ENCODE measurements at regions not wholly inside any gene's neighbourhood (a gene's known extent, or its start where the extent isn't known, plus 50 kb on each side); places are given as distances from the start of the nearest gene placed in this dataset.

- POLR2A ChIA-PET, result interaction anchor here (0.6 kb wide), 1 partner anchor 30 kb away, joined by 4 read pairs; no protein-coding TSS in a partner anchor
- Histone ChIP-seq H3K36me3 (ENCODE audit: control insufficient read depth, insufficient read depth, low read length) (no peaks in the 10 kb centered on the region), H3K27me3 (ENCODE audit: control insufficient read depth, insufficient read depth, low read length) (no peaks in the 10 kb centered on the region), H3K4me3 (ENCODE audit: low read depth, low read length) (no peak overlapping the region)
- CTCF ChIA-PET, result interaction anchor here (0.6 kb wide), 2 partner anchors 194 to 349 kb away, joined by 3 to 4 read pairs; no protein-coding TSS in a partner anchor
- no peak for DNase-seq (ENCODE audit: low read depth)
- no peak for TF ChIP-seq CTCF (IDR thresholded peaks at IDR 0.05; ENCODE audit: insufficient read depth, low read depth, low read length)
Observed at GRCh38 chr16:59500601-59501000, 766.5 kb upstream of the GOT2 start.

GRCh38 chr16:59487067-59487466, 753.0 kb upstream of the GOT2 start:
- no peak for DNase-seq (ENCODE audit: low read depth)
- H3K4me3 ChIP-seq (ENCODE audit: low read depth, low read length), result no peak overlapping the region
- ChIA-PET CTCF (interaction anchor here (1.1 to 2.1 kb wide), 2 partner anchors 9 to 15 kb away, joined by 3 to 5 read pairs; no protein-coding TSS in a partner anchor), POLR2A (no interaction called here)
- H3K36me3 ChIP-seq (ENCODE audit: control insufficient read depth, insufficient read depth, low read length), result no peaks in the 10 kb centered on the region
- TF ChIP-seq CTCF (IDR thresholded peaks at IDR 0.05; ENCODE audit: insufficient read depth, low read depth, low read length), result no peak
- no peaks in the 10 kb centered on the region for H3K27me3 ChIP-seq (ENCODE audit: control insufficient read depth, insufficient read depth, low read length)

- Histone ChIP-seq H3K4me3 (ENCODE audit: low read depth, low read length) (no peak overlapping the region), H3K27me3 (ENCODE audit: control insufficient read depth, insufficient read depth, low read length) (no peaks in the 10 kb centered on the region), H3K36me3 (ENCODE audit: control insufficient read depth, insufficient read depth, low read length) (no peaks in the 10 kb centered on the region)
- DNase-seq (ENCODE audit: low read depth), result no peak
- POLR2A ChIA-PET, result no interaction called here
- no peak for TF ChIP-seq CTCF (IDR thresholded peaks at IDR 0.05; ENCODE audit: insufficient read depth, low read depth, low read length)
- CTCF ChIA-PET, result no interaction called here
Observed at GRCh38 chr16:59484833-59485516, 750.9 kb upstream of the GOT2 start.

GRCh38 chr16:59478838-59479237, 744.7 kb upstream of the GOT2 start:
- H3K4me3 ChIP-seq (ENCODE audit: low read depth, low read length), result no peak overlapping the region
- DNase-seq (ENCODE audit: low read depth), result no peak
- H3K36me3 ChIP-seq (ENCODE audit: control insufficient read depth, insufficient read depth, low read length), result no peaks in the 10 kb centered on the region
- ChIA-PET CTCF (interaction anchor here (1.7 kb wide), 1 partner anchor 9 kb away, joined by 6 read pairs; no protein-coding TSS in a partner anchor), POLR2A (no interaction called here)
- no peaks in the 10 kb centered on the region for H3K27me3 ChIP-seq (ENCODE audit: control insufficient read depth, insufficient read depth, low read length)
- TF ChIP-seq CTCF (IDR thresholded peaks at IDR 0.05; ENCODE audit: insufficient read depth, low read depth, low read length), result no peak

GRCh38 chr16:59470556-59470955, 736.4 kb upstream of the GOT2 start:
- ChIA-PET POLR2A (interaction anchor here (0.6 kb wide), 1 partner anchor 30 kb away, joined by 4 read pairs; no protein-coding TSS in a partner anchor), CTCF (interaction anchor here (1.1 to 2.2 kb wide), 2 partner anchors 8 to 10 kb away, joined by 3 to 6 read pairs; no protein-coding TSS in a partner anchor)
- DNase-seq (ENCODE audit: low read depth), result no peak

More at GRCh38 chr16:59470556-59470955, 736.4 kb upstream of the GOT2 start:
- H3K27me3 ChIP-seq (ENCODE audit: control insufficient read depth, insufficient read depth, low read length), result no peaks in the 10 kb centered on the region
- TF ChIP-seq CTCF (IDR thresholded peaks at IDR 0.05; ENCODE audit: insufficient read depth, low read depth, low read length), result no peak
- H3K36me3 ChIP-seq (ENCODE audit: control insufficient read depth, insufficient read depth, low read length), result no peaks in the 10 kb centered on the region
- no peak overlapping the region for H3K4me3 ChIP-seq (ENCODE audit: low read depth, low read length)

All from BJ (cell line).